SKM-1 (cell line): ENCODE measurements at regions not wholly inside any gene's neighbourhood (a gene's known extent, or its start where the extent isn't known, plus 50 kb on each side); places are given as distances from the start of the nearest gene placed in this dataset.
"Not testable (repeated sequence)": the region's sequence is repeated elsewhere in the genome, so short reads cannot be mapped to it uniquely, and the experiment has no call there.

Experiments used
- DNase-seq: peaks from one replicate; lab custom pipeline; 2025; ENCODE audit not compliant: unreplicated experiment; lab: John Stamatoyannopoulos, UW

- DNase-seq, result no peak
These were observed 1187.7 kb downstream of the OTOL1 start for GRCh38 chr3:162684260-162684659.

GRCh38 chr3:162699291-162699690 is 1202.7 kb downstream of the OTOL1 start:
- DNase-seq, result no peak

GRCh38 chr3:162701211-162701610 is 1204.6 kb downstream of the OTOL1 start:
- DNase-seq, result no peak

GRCh38 chr3:162702768-162703385 is 1206.3 kb downstream of the OTOL1 start:
- no peak for DNase-seq

GRCh38 chr3:162704238-162704637 is 1207.6 kb downstream of the OTOL1 start:
- DNase-seq, result no peak

GRCh38 chr3:162704799-162705385 is 1208.3 kb downstream of the OTOL1 start:
- DNase-seq, result no peak

GRCh38 chr3:162708394-162708793 is 1211.8 kb downstream of the OTOL1 start:
- not testable (repeated sequence) for DNase-seq

GRCh38 chr3:162708942-162709706 is 1212.5 kb downstream of the OTOL1 start:
- DNase-seq, result not testable (repeated sequence)

GRCh38 chr3:162710332-162711112 is 1213.9 kb downstream of the OTOL1 start:
- no peak for DNase-seq

- DNase-seq, result not testable (repeated sequence)
These were observed 1220.5 kb downstream of the OTOL1 start for GRCh38 chr3:162717074-162717473.

- no peak for DNase-seq
These were observed 1222.1 kb downstream of the OTOL1 start for GRCh38 chr3:162718697-162719096.

- DNase-seq, result no peak
These were observed 1223.2 kb downstream of the OTOL1 start for GRCh38 chr3:162719684-162720341.

- no peak for DNase-seq
These were observed 1225.1 kb downstream of the OTOL1 start for GRCh38 chr3:162721736-162722135.

GRCh38 chr3:162722337-162722736 is 1225.7 kb downstream of the OTOL1 start:
- DNase-seq, result no peak

- not testable (repeated sequence) for DNase-seq
These were observed 1226.2 kb downstream of the OTOL1 start for GRCh38 chr3:162722796-162723195.

- DNase-seq, result no peak
These were observed 1233.1 kb downstream of the OTOL1 start for GRCh38 chr3:162729686-162730085.

- DNase-seq, result not testable (repeated sequence)
These were observed 1235.4 kb downstream of the OTOL1 start for GRCh38 chr3:162731961-162732360.

- no peak for DNase-seq
These were observed 1242.2 kb downstream of the OTOL1 start for GRCh38 chr3:162738784-162739183.

GRCh38 chr3:162740941-162741596 is 1244.5 kb downstream of the OTOL1 start:
- DNase-seq, result no peak

- no peak for DNase-seq
These were observed 1245.6 kb downstream of the OTOL1 start for GRCh38 chr3:162742159-162742717.
